ENCODE measurements at regions not wholly inside any gene's neighbourhood (a gene's known extent, or its start where the extent isn't known, plus 50 kb on each side); places are given as distances from the start of the nearest gene placed in this dataset.

GRCh38 chr20:63067266-63067635, 60.5 kb upstream of the BHLHE23 start:
- no peak for TF ChIP-seq BMI1 (IDR thresholded peaks at IDR 0.05; ENCODE audit: low read length)
- no peak for TF ChIP-seq HDGF (IDR thresholded peaks at IDR 0.05)
- TF ChIP-seq FOXA1 (IDR thresholded peaks at IDR 0.05; ENCODE audit: borderline replicate concordance), result no peak
- Histone ChIP-seq H3K9me1 (ENCODE audit: control insufficient read depth, insufficient read depth, low read length) (no peaks in the 10 kb centered on the region), H2AFZ (ENCODE audit: low read depth, low read length) (no peak overlapping the region), H3K27ac (ENCODE audit: extremely low read depth, low read depth, low read length) (no peak overlapping the region), H3K4me2 (ENCODE audit: insufficient read depth, low read length) (no peak overlapping the region), H3K4me3 (no peak overlapping the region), H4K20me1 (replicated peaks; ENCODE audit: control insufficient read depth, insufficient read depth, low read length) (peaks cover 13% of the 10 kb centered on the region; the same call in 1 of the 2 replicates), H3K79me2 (ENCODE audit: control insufficient read depth, insufficient read depth, low read length) (no peaks in the 10 kb centered on the region), H3K4me1 (replicated peaks in 1 of 2; ENCODE audit: control insufficient read depth in 2 of 2, insufficient read depth in 2 of 2, low read length in 2 of 2) (peaks cover 0 to 10% of the 10 kb centered on the region in 2 experiments; a peak in 2 of 5 replicates), H3K27me3 (ENCODE audit: control insufficient read depth in 2 of 2, insufficient read depth in 2 of 2, low read length in 2 of 2) (peaks cover 23 to 52% of the 10 kb centered on the region in 2 experiments), H3K36me3 (ENCODE audit: control insufficient read depth, insufficient read depth, low read length) (no peaks in the 10 kb centered on the region), H3K9me3 (replicated peaks; ENCODE audit: control insufficient read depth, insufficient read depth, low read depth, low read length) (no peaks in the 10 kb centered on the region), H3K9ac (ENCODE audit: insufficient read depth in 1 of 2, low read depth in 2 of 2, low read length in 2 of 2) (no peak overlapping the region)
- intact Hi-C loops (cut with micrococcal nuclease), result no loop called here
- WGBS (ENCODE audit: insufficient coverage, low coverage, missing lambda C conversion rate), result 1% methylated on average over 9 of the region's 12 CpGs
- in situ Hi-C loops (cut with MboI), result no loop called here
- BruUV-seq (replicated peaks), result no TSS peak
- POLR2A ChIA-PET, result no interaction called here
- CTCF ChIA-PET (ENCODE audit: low intra/inter-chr PET ratio), result no interaction called here
- no peak for DNase-seq (ENCODE audit: extremely low read depth in 1 of 4, low spot score in 3 of 4)
- ATAC-seq, result no peak
- no peak for FAIRE-seq

DNA sequence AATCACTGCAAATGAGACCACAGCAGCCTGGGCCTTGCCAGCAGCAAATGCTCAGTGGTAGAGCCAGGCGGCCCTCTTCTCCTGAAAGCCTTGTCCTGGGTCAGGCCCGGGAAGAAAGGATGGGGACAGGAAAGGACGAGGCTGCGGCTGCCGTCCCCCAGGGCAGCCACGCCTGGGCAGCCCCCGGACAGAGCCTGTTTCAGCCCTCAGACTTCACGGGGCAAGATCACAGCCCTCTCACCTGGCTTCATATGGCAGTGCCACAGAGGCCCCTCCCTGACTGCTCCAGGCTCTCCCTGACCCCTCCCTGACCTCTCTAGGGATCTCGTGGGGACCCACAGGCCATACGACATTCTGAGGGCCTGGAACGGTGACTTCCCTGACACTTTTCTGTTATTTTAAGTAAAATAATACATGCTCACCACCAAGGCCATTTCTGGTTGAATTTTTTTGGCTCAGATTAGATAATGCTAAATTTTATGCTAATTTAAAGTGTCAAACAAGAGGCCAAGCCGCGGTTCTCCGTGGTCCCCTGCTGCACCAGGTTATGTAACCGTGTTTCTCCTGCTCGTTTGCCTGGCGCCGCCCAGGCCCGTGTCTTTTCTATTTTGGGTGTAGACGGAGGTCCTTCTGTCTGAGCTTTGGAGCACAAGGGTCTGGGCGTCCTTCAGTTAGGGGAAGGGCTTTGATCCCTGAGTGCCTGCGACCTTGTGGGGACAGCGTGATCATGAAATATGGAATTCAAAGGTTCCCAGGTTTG, 59.9 kb upstream of the BHLHE23 start:
- Histone ChIP-seq H3K9me3 (replicated peaks; ENCODE audit: control insufficient read depth, insufficient read depth, low read depth, low read length) (no peaks in the 10 kb centered on the region), H3K36me3 (ENCODE audit: control insufficient read depth, insufficient read depth, low read length) (no peaks in the 10 kb centered on the region), H3K27ac (ENCODE audit: extremely low read depth, low read depth, low read length) (no peak overlapping the region), H3K27me3 (ENCODE audit: control insufficient read depth in 2 of 2, insufficient read depth in 2 of 2, low read length in 2 of 2) (peaks cover 26 to 57% of the 10 kb centered on the region in 2 experiments), H3K9ac (ENCODE audit: insufficient read depth in 1 of 2, low read depth in 2 of 2, low read length in 2 of 2) (no peak overlapping the region), H3K9me1 (ENCODE audit: control insufficient read depth, insufficient read depth, low read length) (no peaks in the 10 kb centered on the region), H2AFZ (ENCODE audit: low read depth, low read length) (no peak overlapping the region), H3K4me3 (no peak overlapping the region), H3K4me2 (ENCODE audit: insufficient read depth, low read length) (no peak overlapping the region), H4K20me1 (replicated peaks; ENCODE audit: control insufficient read depth, insufficient read depth, low read length) (peaks cover 13% of the 10 kb centered on the region), H3K79me2 (ENCODE audit: control insufficient read depth, insufficient read depth, low read length) (no peaks in the 10 kb centered on the region), H3K4me1 (replicated peaks in 1 of 2; ENCODE audit: control insufficient read depth in 2 of 2, insufficient read depth in 2 of 2, low read length in 2 of 2) (peaks cover 0 to 8% of the 10 kb centered on the region in 2 experiments; a peak in 2 of 5 replicates)
- CTCF ChIA-PET (ENCODE audit: low intra/inter-chr PET ratio), result no interaction called here
- no TSS peak for BruUV-seq (replicated peaks)
- intact Hi-C loops (cut with micrococcal nuclease), result no loop called here
- WGBS (ENCODE audit: insufficient coverage, low coverage, missing lambda C conversion rate), result 1% methylated on average over 18 of the region's 23 CpGs
- ATAC-seq (no peak), DNase-seq (ENCODE audit: extremely low read depth in 1 of 4, low spot score in 3 of 4) (no peak), FAIRE-seq (no peak)
- in situ Hi-C loops (cut with MboI), result no loop called here
- POLR2A ChIA-PET, result no interaction called here
- TF ChIP-seq, protein P1, sequence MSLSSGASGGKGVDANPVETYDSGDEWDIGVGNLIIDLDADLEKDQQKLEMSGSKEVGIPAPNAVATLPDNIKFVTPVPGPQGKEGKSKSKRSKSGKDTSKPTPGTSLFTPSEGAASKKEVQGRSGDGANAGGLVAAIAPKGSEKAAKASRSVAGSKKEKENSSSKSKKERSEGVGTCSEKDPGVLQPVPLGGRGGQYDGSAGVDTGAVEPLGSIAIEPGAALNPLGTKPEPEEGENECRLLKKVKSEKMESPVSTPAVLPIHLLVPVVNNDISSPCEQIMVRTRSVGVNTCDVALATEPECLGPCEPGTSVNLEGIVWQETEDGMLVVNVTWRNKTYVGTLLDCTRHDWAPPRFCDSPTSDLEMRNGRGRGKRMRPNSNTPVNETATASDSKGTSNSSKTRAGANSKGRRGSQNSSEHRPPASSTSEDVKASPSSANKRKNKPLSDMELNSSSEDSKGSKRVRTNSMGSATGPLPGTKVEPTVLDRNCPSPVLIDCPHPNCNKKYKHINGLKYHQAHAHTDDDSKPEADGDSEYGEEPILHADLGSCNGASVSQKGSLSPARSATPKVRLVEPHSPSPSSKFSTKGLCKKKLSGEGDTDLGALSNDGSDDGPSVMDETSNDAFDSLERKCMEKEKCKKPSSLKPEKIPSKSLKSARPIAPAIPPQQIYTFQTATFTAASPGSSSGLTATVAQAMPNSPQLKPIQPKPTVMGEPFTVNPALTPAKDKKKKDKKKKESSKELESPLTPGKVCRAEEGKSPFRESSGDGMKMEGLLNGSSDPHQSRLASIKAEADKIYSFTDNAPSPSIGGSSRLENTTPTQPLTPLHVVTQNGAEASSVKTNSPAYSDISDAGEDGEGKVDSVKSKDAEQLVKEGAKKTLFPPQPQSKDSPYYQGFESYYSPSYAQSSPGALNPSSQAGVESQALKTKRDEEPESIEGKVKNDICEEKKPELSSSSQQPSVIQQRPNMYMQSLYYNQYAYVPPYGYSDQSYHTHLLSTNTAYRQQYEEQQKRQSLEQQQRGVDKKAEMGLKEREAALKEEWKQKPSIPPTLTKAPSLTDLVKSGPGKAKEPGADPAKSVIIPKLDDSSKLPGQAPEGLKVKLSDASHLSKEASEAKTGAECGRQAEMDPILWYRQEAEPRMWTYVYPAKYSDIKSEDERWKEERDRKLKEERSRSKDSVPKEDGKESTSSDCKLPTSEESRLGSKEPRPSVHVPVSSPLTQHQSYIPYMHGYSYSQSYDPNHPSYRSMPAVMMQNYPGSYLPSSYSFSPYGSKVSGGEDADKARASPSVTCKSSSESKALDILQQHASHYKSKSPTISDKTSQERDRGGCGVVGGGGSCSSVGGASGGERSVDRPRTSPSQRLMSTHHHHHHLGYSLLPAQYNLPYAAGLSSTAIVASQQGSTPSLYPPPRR (CRISPR knock-in tag; IDR thresholded peaks at IDR 0.05; ENCODE audit: borderline replicate concordance), result no peak
- no peak for TF ChIP-seq NELFE (IDR thresholded peaks at IDR 0.05; ENCODE audit: insufficient read depth, insufficient read length)
- no peak for TF ChIP-seq KAT7 (CRISPR knock-in tag; IDR thresholded peaks at IDR 0.05; ENCODE audit: borderline replicate concordance)

Measured in K562 (cell line).